SK-N-MC (cell line): ENCODE measurements at regions not wholly inside any gene's neighbourhood (a gene's known extent, or its start where the extent isn't known, plus 50 kb on each side); places are given as distances from the start of the nearest gene placed in this dataset.

Experiments
- EZH2 ChIP-seq: fragments of 200-600 bp; sonication (generic); IDR thresholded peaks from one replicate; pipeline ENCODE4 v1.6.1; 2017; ENCODE audit warnings: antibody characterized with exemption
- FOXP2 ChIP-seq: optimal IDR thresholded peaks from 2 replicates; pipeline ENCODE3; 2011; ENCODE audit warnings: mild to moderate bottlenecking, moderate library complexity; ENCODE audit not compliant: insufficient read depth; ENCODE audit errors: extremely low read length, control extremely low read depth
- POLR2AphosphoS5 ChIP-seq: IDR thresholded peaks from 2 replicates; pipeline ENCODE4 v1.6.1; 2012; ENCODE audit warnings: mild to moderate bottlenecking, low read depth, low read length, borderline replicate concordance

- no peak for TF ChIP-seq POLR2AphosphoS5
- no peak for TF ChIP-seq EZH2
- TF ChIP-seq FOXP2: no peak
Observed at GRCh38 chr16:59205403-59205802, 471.3 kb upstream of the GOT2 start.
